ENCODE measurements at regions not wholly inside any gene's neighbourhood (a gene's known extent, or its start where the extent isn't known, plus 50 kb on each side); places are given as distances from the start of the nearest gene placed in this dataset.

GRCh38 chr7:46007990-46008643 lies 87.0 kb upstream of the IGFBP3 start:
- ChIA-PET CTCF (interaction anchor here (1.0 kb wide), 1 partner anchor 14 kb away, joined by 3 read pairs; no protein-coding TSS in a partner anchor), POLR2A (ENCODE audit: unreplicated experiment) (interaction anchor here (0.6 kb wide), 1 partner anchor 1145 kb away, joined by 3 read pairs; no protein-coding TSS in a partner anchor)
- Histone ChIP-seq H2AFZ (replicated peaks; ENCODE audit: low read length, poor library complexity) (no peak overlapping the region), H2BK5ac (ENCODE audit: low read depth, low read length, poor library complexity, severe bottlenecking) (no peak overlapping the region), H4K5ac (ENCODE audit: low read depth, low read length) (no peak overlapping the region), H4K8ac (ENCODE audit: low read depth in 2 of 2, low read length in 2 of 2) (no peak overlapping the region), H2AK5ac (ENCODE audit: low read depth, low read length) (no peak overlapping the region), H3K9ac (ENCODE audit: low read depth, low read length) (no peak overlapping the region), H3K9me3 (ENCODE audit: control insufficient read depth, insufficient read depth, low read length) (peaks cover 2% of the 10 kb centered on the region), H3K4ac (ENCODE audit: low read depth, low read length) (no peak overlapping the region), H3K4me3 (ENCODE audit: insufficient read depth, low read depth, low read length) (no peak overlapping the region), H3K27me3 (ENCODE audit: control insufficient read depth, insufficient read depth, low read length) (no peaks in the 10 kb centered on the region), H3K27ac (ENCODE audit: insufficient read depth, low read length) (no peak overlapping the region), H2BK15ac (ENCODE audit: low read depth, low read length) (no peak overlapping the region), H3K9me1 (ENCODE audit: insufficient read depth, low read length) (peaks cover 5% of the 10 kb centered on the region; the same call in 1 of the 2 replicates), H4K20me1 (ENCODE audit: insufficient read depth, low read length) (no peaks in the 10 kb centered on the region), H3K4me1 (ENCODE audit: control insufficient read depth, insufficient read depth, low read length) (peaks cover 7% of the 10 kb centered on the region; the same call in 1 of the 2 replicates), H3K56ac (ENCODE audit: extremely low read depth, insufficient read depth, low read length) (no peak overlapping the region), H3K79me1 (ENCODE audit: low read depth in 1 of 2, low read length in 2 of 2) (no peaks in the 10 kb centered on the region), H2BK20ac (ENCODE audit: low read depth, low read length) (no peak overlapping the region), H3K23ac (ENCODE audit: low read depth, low read length) (no peak overlapping the region), H2BK120ac (ENCODE audit: low read depth, low read length) (no peak overlapping the region), H3K4me2 (ENCODE audit: low read depth, low read length) (no peak overlapping the region), H4K91ac (ENCODE audit: insufficient read depth, low read depth, low read length) (no peak overlapping the region), H3K14ac (replicated peaks; ENCODE audit: low read depth, low read length) (no peak overlapping the region), H3K36me3 (ENCODE audit: control insufficient read depth, insufficient read depth, low read length) (no peaks in the 10 kb centered on the region), H2AK9ac (replicated peaks; ENCODE audit: low read depth, low read length, poor library complexity) (no peak overlapping the region), H3K18ac (ENCODE audit: low read depth, low read length) (no peak overlapping the region)
- intact Hi-C loops (cut with micrococcal nuclease) = no loop called here
- in situ Hi-C loops (cut with MboI; ENCODE audit: low sequenced_read_pairs) = no loop called here
- WGBS, 2 experiments (ENCODE audit: extremely low coverage in 2 of 2, insufficient read length in 1 of 2) = 96% methylated on average over 4 of the region's 6 CpGs; no CpG with 5 or more reads in 1 of the 2 experiments
- no peak for ATAC-seq (ENCODE audit: low read depth)
- no TSS peak for BruUV-seq (replicated peaks)
- DNase-seq = no peak
- TF ChIP-seq CHD1 (IDR thresholded peaks at IDR 0.05; ENCODE audit: low read depth, low read length) (no peak), USF2 (IDR thresholded peaks at IDR 0.05; ENCODE audit: low read depth, low read length) (no peak), CEBPB (IDR thresholded peaks at IDR 0.05; ENCODE audit: low read depth, low read length) (no peak), MXI1 (IDR thresholded peaks at IDR 0.05; ENCODE audit: borderline replicate concordance, low read depth, low read length) (no peak), NFE2L2 (IDR thresholded peaks at IDR 0.05; ENCODE audit: low read depth, low read length) (no peak), RFX5 (IDR thresholded peaks at IDR 0.05; ENCODE audit: low read depth, low read length) (no peak), FOS (IDR thresholded peaks at IDR 0.05; ENCODE audit: low read depth, low read length) (no peak), RAD21 (IDR thresholded peaks at IDR 0.05; ENCODE audit: low read length) (no peak)
- dilution Hi-C loops (cut with HindIII; ENCODE audit: low sequenced_read_pairs, unreplicated experiment) = no loop called here

All from IMR-90 (cell line).